ENCODE measurements at regions not wholly inside any gene's neighbourhood (a gene's known extent, or its start where the extent isn't known, plus 50 kb on each side); places are given as distances from the start of the nearest gene placed in this dataset.

DNA sequence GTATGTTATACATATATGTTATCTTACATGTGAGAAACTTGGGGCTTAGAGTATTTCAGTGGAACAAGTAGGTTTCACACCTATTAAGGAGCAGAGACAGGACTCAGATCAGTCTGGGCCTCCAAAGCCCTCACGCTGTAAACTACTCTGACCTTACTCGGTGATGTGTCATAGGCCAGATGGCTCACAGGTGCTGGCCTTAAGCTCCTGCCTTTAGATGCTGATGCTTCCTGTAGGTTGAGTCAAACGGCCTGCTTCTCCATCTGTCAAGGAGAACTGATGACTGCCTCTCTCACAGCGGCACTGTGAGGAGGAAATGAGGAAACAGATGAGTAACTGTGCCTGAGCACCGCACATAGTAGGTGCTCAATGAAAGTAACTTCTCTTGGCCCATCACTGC lies 312.6 kb upstream of the COBL start:
- TF ChIP-seq CTCF (IDR thresholded peaks at IDR 0.05) (no peak), POLR2A (IDR thresholded peaks at IDR 0.05) (no peak)

All from body of pancreas (tissue), 4 donors.